Neural cell (in vitro differentiated cells): ENCODE measurements at regions not wholly inside any gene's neighbourhood (a gene's known extent, or its start where the extent isn't known, plus 50 kb on each side); places are given as distances from the start of the nearest gene placed in this dataset.

Experiments
- H2AFZ ChIP-seq: fragments of 200-600, 300-800 bp; sonication (generic), shearing (Covaris generic); 2 replicates; pipeline ENCODE4 v1.6.0; 2014; ENCODE audit warnings: low read depth, mild to moderate bottlenecking, antibody characterized with exemption, low read length, moderate library complexity
- H3F3A ChIP-seq: fragments of 200-600 bp; shearing (Covaris generic); 2 replicates; pipeline ENCODE4 v1.6.1; 2016; ENCODE audit warnings: mild to moderate bottlenecking, moderate library complexity, mixed read lengths, antibody characterized with exemption, low read length; ENCODE audit not compliant: insufficient read depth, poor library complexity, severe bottlenecking
- H3K27ac ChIP-seq: fragments of 200-600, 300-800 bp; sonication (generic), shearing (Covaris generic); 2 replicates; pipeline ENCODE4 v1.5.1; 2014; ENCODE audit warnings: mild to moderate bottlenecking, low read length, moderate library complexity
- H3K27me3 ChIP-seq: fragments of 300-800, 200-600 bp; sonication (generic), shearing (Covaris generic); 2 replicates; pipeline ENCODE4 v1.6.0; 2014; ENCODE audit warnings: mild to moderate bottlenecking, low read depth, low read length, moderate library complexity; ENCODE audit not compliant: insufficient read depth
- H3K36me3 ChIP-seq: fragments of 300-800, 200-600 bp; sonication (generic), shearing (Covaris generic); 2 replicates; pipeline ENCODE4 v1.5.1; 2014; ENCODE audit warnings: mild to moderate bottlenecking, antibody characterized with exemption, low read length, moderate library complexity; ENCODE audit not compliant: insufficient read depth
- H3K4me2 ChIP-seq: fragments of 300-800, 200-600 bp; sonication (generic), shearing (Covaris generic); 2 replicates; pipeline ENCODE4 v1.6.0; 2014; ENCODE audit warnings: mild to moderate bottlenecking, low read length
- H3K4me3 ChIP-seq: fragments of 300-800, 200-600 bp; sonication (generic), shearing (Covaris generic); 2 replicates; pipeline ENCODE4 v1.5.1; 2014; ENCODE audit warnings: mild to moderate bottlenecking, low read length, moderate library complexity
- H3K79me2 ChIP-seq: fragments of 200-600 bp; shearing (Covaris generic); replicated peaks from 2 replicates; pipeline ENCODE4 v1.6.0; 2014; ENCODE audit warnings: mild to moderate bottlenecking, low read length, moderate library complexity; ENCODE audit not compliant: insufficient read depth
- H3K9ac ChIP-seq: fragments of 300-800, 200-600 bp; sonication (generic), shearing (Covaris generic); 2 replicates; pipeline ENCODE4 v1.6.1; 2016; ENCODE audit warnings: mild to moderate bottlenecking, low read length, mixed read lengths
- H3K9me2 ChIP-seq: fragments of 200-600 bp; shearing (Covaris generic); 2 replicates; pipeline ENCODE4 v1.6.1; 2016; ENCODE audit warnings: mild to moderate bottlenecking, low read length, mixed read lengths; ENCODE audit not compliant: insufficient read depth
- H3K9me3 ChIP-seq: fragments of 200-600, 300-800 bp; sonication (generic), shearing (Covaris generic); 2 replicates; pipeline ENCODE4 v1.6.1; 2016; ENCODE audit warnings: mild to moderate bottlenecking, mixed run types, low read length, moderate library complexity, mixed read lengths
- H4K20me1 ChIP-seq: fragments of 200-600 bp; shearing (Covaris generic); 2 replicates; pipeline ENCODE4 v1.6.1; 2016; ENCODE audit warnings: mild to moderate bottlenecking, mixed run types; ENCODE audit not compliant: insufficient read depth
- CTCF ChIP-seq: fragments of 450-650 bp; IDR thresholded peaks from 2 replicates; pipeline ENCODE4 v1.5.1; 2014; ENCODE audit warnings: antibody characterized with exemption, mild to moderate bottlenecking, moderate library complexity; ENCODE audit not compliant: poor library complexity, severe bottlenecking
- EP300 ChIP-seq: fragments of 450-650 bp; conservative IDR thresholded peaks from 2 replicates; pipeline ENCODE4 v1.6.1; 2014; ENCODE audit warnings: antibody characterized with exemption, mild to moderate bottlenecking, moderate library complexity; ENCODE audit not compliant: poor library complexity, severe bottlenecking
- EZH2 ChIP-seq: fragments of 200-600, 300-800 bp; shearing (Covaris generic), sonication (generic); IDR thresholded peaks from 2 replicates; pipeline ENCODE4 v1.6.1; 2014; ENCODE audit warnings: antibody characterized with exemption, low read length, borderline replicate concordance, mild to moderate bottlenecking; ENCODE audit not compliant: insufficient read depth, poor library complexity, severe bottlenecking
- MXI1 ChIP-seq: fragments of 450-650 bp; conservative IDR thresholded peaks from 2 replicates; pipeline ENCODE4 v1.6.1; 2014; ENCODE audit warnings: antibody characterized with exemption, mild to moderate bottlenecking; ENCODE audit not compliant: poor library complexity, severe bottlenecking
- POLR2AphosphoS5 ChIP-seq: IDR thresholded peaks from 2 replicates; pipeline ENCODE4 v1.6.1; 2012
- RAD21 ChIP-seq: fragments of 450-650 bp; conservative IDR thresholded peaks from 2 replicates; pipeline ENCODE4 v1.6.1; 2014; ENCODE audit warnings: antibody characterized with exemption, mild to moderate bottlenecking, moderate library complexity
- REST ChIP-seq: IDR thresholded peaks from 2 replicates; pipeline ENCODE4 v1.6.1; 2012; ENCODE audit warnings: borderline replicate concordance
- SMC3 ChIP-seq: fragments of 450-650 bp; conservative IDR thresholded peaks from 2 replicates; pipeline ENCODE4 v1.6.1; 2014; ENCODE audit warnings: antibody characterized with exemption, mild to moderate bottlenecking, moderate library complexity; ENCODE audit not compliant: poor library complexity
- TAF1 ChIP-seq: IDR thresholded peaks from 2 replicates; pipeline ENCODE4 v1.6.1; 2012; ENCODE audit warnings: low read depth

GRCh38 chr5:120164986-120165385 lies 299.1 kb upstream of the PRR16 start:
- H3K4me3 ChIP-seq = no peak overlapping the region
- no peak for TF ChIP-seq TAF1
- no peak for TF ChIP-seq POLR2AphosphoS5
- TF ChIP-seq RAD21 = no peak
- TF ChIP-seq MXI1 = no peak
- TF ChIP-seq CTCF = no peak
- TF ChIP-seq REST = no peak
- no peak for TF ChIP-seq SMC3
- no peak for TF ChIP-seq EZH2
- TF ChIP-seq EP300 = no peak
- no peaks in the 10 kb centered on the region for H3K9me2 ChIP-seq
- no peaks in the 10 kb centered on the region for H3K9me3 ChIP-seq
- H3F3A ChIP-seq = no peaks in the 10 kb centered on the region
- no peaks in the 10 kb centered on the region for H3K36me3 ChIP-seq
- H3K27ac ChIP-seq = no peak overlapping the region
- H3K79me2 ChIP-seq = no peaks in the 10 kb centered on the region
- no peak overlapping the region for H3K9ac ChIP-seq
- H4K20me1 ChIP-seq = no peaks in the 10 kb centered on the region
- H3K27me3 ChIP-seq = no peaks in the 10 kb centered on the region
- no peak overlapping the region for H2AFZ ChIP-seq
- H3K4me2 ChIP-seq = no peak overlapping the region

GRCh38 chr5:120173125-120173524 lies 291.0 kb upstream of the PRR16 start:
- Histone ChIP-seq H3K4me3 (no peak overlapping the region), H3K9me2 (no peaks in the 10 kb centered on the region), H2AFZ (no peak overlapping the region), H3K4me2 (no peak overlapping the region), H4K20me1 (no peaks in the 10 kb centered on the region), H3F3A (no peaks in the 10 kb centered on the region), H3K27ac (no peak overlapping the region), H3K9ac (no peak overlapping the region), H3K27me3 (no peaks in the 10 kb centered on the region), H3K9me3 (no peaks in the 10 kb centered on the region), H3K79me2 (no peaks in the 10 kb centered on the region), H3K36me3 (no peaks in the 10 kb centered on the region)
- TF ChIP-seq CTCF (no peak), EP300 (no peak)
